DND-41 (cell line): ENCODE measurements at regions not wholly inside any gene's neighbourhood (a gene's known extent, or its start where the extent isn't known, plus 50 kb on each side); places are given as distances from the start of the nearest gene placed in this dataset.

ENCODE experiments used
- ATAC-seq: fragments of 200-7000 bp; cut with Tn5 transposase; 3 replicates; pipeline ENCODE4 v1.9.1; 2021; ENCODE audit warnings: low read depth; ENCODE audit not compliant: insufficient read depth
- DNase-seq: peaks from one replicate; pipeline ENCODE4 v3.0.0-alpha.2; 2020
- H2AFZ ChIP-seq: 2 replicates; pipeline ENCODE4 v1.6.0; 2012; ENCODE audit warnings: low read depth, low read length
- H3K27ac ChIP-seq: 2 replicates; pipeline ENCODE4 v1.5.1; 2012; ENCODE audit warnings: low read length, inconsistent platforms
- H3K27me3 ChIP-seq: fragments of 200-600 bp; sonication (generic); 2 replicates; pipeline ENCODE4 v1.6.0; 2012; ENCODE audit warnings: low read length, mild to moderate bottlenecking, inconsistent platforms; ENCODE audit not compliant: insufficient read depth, poor library complexity
- H3K36me3 ChIP-seq: 2 replicates; pipeline ENCODE4 v1.5.1; 2012; ENCODE audit warnings: low read length, inconsistent platforms; ENCODE audit not compliant: insufficient read depth
- H3K4me1 ChIP-seq: 2 replicates; pipeline ENCODE4 v1.5.1; 2012; ENCODE audit warnings: mild to moderate bottlenecking, low read length; ENCODE audit not compliant: insufficient read depth
- H3K4me2 ChIP-seq: 2 replicates; pipeline ENCODE4 v1.6.0; 2012; ENCODE audit warnings: mild to moderate bottlenecking, moderate library complexity, low read length, inconsistent platforms; ENCODE audit not compliant: insufficient read depth
- H3K4me3 ChIP-seq, 2 experiments: fragments of 200-600 bp in 1 of 2; shearing (Covaris generic) in 1 of 2; 2 replicates each; pipeline ENCODE4 v1.5.1; 2012 to 2016; ENCODE audit warnings: inconsistent platforms in 2 of 2, low read length in 2 of 2, mild to moderate bottlenecking in 2 of 2, low read depth in 1 of 2, moderate library complexity in 1 of 2
- H3K79me2 ChIP-seq: 2 replicates; pipeline ENCODE4 v1.6.0; 2012; ENCODE audit warnings: low read length, inconsistent platforms; ENCODE audit not compliant: insufficient read depth
- H3K9ac ChIP-seq: 2 replicates; pipeline ENCODE4 v1.6.0; 2012; ENCODE audit warnings: low read depth, mild to moderate bottlenecking, inconsistent platforms, low read length, moderate library complexity
- H3K9me3 ChIP-seq: 2 replicates; pipeline ENCODE4 v1.5.1; 2012; ENCODE audit warnings: low read length, moderate library complexity, mild to moderate bottlenecking, inconsistent platforms; ENCODE audit not compliant: insufficient read depth, severe bottlenecking
- H4K20me1 ChIP-seq: 2 replicates; pipeline ENCODE4 v1.6.0; 2012; ENCODE audit warnings: low read length; ENCODE audit not compliant: insufficient read depth
- EZH2 ChIP-seq: IDR thresholded peaks from 3 replicates; pipeline ENCODE4 v1.6.1; 2012; ENCODE audit warnings: borderline replicate concordance, low read depth, mild to moderate bottlenecking, moderate library complexity, low read length, inconsistent platforms; ENCODE audit not compliant: severe bottlenecking
- TF ChIP-seq, protein P1 (sequence below): IDR thresholded peaks from 2 replicates; pipeline ENCODE4 v1.5.1; 2012; ENCODE audit warnings: borderline replicate concordance, low read length, moderate library complexity, mild to moderate bottlenecking; ENCODE audit not compliant: poor library complexity, severe bottlenecking; ENCODE audit errors: extremely low read depth

DNA sequence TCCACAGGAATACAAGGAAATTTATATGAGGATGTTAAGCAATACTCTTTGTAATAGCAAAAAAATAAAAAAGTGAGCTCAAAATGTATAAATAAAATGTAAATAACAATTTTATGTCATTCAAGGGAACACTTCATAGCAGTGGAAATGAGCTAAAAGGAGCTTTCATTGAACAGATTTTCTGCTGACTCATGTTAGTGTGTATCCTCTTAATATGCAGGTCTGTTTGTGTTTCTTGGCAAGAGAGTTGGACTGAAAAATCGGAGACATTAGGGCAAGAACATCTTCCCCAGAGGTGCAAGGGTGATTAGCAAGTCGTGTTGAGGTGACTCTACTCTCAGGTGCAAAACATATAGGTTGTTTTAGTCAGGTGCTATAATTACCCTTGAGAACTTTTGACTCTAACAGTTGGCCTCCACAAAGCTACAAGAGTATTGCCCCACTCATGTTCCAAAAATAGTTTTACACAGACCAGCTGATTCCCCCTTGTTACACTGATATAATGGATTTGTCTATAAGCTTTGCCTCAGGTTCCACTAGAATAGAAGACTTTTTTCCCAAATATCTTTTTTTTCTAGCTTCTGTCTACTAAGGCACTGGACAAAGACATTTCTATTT lies 702.9 kb downstream of the TENT5A start:
- Histone ChIP-seq H3K27ac (no peak overlapping the region), H3K27me3 (no peaks in the 10 kb centered on the region), H2AFZ (no peak overlapping the region), H3K4me1 (no peaks in the 10 kb centered on the region), H3K9me3 (no peaks in the 10 kb centered on the region), H3K4me3 (no peak overlapping the region), H3K36me3 (no peaks in the 10 kb centered on the region), H3K9ac (no peak overlapping the region), H3K4me2 (no peak overlapping the region), H4K20me1 (no peaks in the 10 kb centered on the region), H3K79me2 (no peaks in the 10 kb centered on the region)
- TF ChIP-seq, protein P1, sequence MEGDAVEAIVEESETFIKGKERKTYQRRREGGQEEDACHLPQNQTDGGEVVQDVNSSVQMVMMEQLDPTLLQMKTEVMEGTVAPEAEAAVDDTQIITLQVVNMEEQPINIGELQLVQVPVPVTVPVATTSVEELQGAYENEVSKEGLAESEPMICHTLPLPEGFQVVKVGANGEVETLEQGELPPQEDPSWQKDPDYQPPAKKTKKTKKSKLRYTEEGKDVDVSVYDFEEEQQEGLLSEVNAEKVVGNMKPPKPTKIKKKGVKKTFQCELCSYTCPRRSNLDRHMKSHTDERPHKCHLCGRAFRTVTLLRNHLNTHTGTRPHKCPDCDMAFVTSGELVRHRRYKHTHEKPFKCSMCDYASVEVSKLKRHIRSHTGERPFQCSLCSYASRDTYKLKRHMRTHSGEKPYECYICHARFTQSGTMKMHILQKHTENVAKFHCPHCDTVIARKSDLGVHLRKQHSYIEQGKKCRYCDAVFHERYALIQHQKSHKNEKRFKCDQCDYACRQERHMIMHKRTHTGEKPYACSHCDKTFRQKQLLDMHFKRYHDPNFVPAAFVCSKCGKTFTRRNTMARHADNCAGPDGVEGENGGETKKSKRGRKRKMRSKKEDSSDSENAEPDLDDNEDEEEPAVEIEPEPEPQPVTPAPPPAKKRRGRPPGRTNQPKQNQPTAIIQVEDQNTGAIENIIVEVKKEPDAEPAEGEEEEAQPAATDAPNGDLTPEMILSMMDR = no peak
- no peak for TF ChIP-seq EZH2
- DNase-seq (no peak), ATAC-seq (no peak)

DNA sequence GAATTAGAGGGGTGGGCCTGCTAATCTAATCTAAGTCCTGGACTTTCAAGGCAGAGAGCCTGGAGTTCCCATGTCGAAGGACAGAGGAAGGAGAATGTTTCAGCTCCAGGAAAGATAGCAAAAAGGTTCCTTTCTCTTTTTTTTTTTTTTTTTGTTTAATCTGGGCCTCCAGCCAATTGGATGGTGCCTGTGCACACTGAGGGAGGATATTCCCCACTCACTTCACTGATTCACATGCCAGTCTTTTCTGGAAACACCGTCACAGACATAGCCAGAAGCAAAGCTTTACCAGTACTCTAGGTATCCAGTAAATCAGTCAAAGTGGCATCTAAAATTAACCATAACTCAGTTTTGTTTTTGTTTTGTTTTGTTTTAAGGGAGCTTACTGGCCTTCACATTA lies 721.1 kb downstream of the TENT5A start:
- no peaks in the 10 kb centered on the region for H3K27me3 ChIP-seq
- H3K4me2 ChIP-seq = no peak overlapping the region
- no peak overlapping the region for H3K4me3 ChIP-seq
- H3K79me2 ChIP-seq = no peaks in the 10 kb centered on the region
- peaks cover 3% of the 10 kb centered on the region for H3K9me3 ChIP-seq
- no peaks in the 10 kb centered on the region for H4K20me1 ChIP-seq
- no peak for DNase-seq
- no peak for ATAC-seq
- H3K9ac ChIP-seq = no peak overlapping the region
- no peaks in the 10 kb centered on the region for H3K4me1 ChIP-seq
- no peaks in the 10 kb centered on the region for H3K36me3 ChIP-seq
- TF ChIP-seq EZH2 = no peak
- TF ChIP-seq, protein P1 = no peak
- 0 out of 2 replicates have a peak overlapping the region, but pooled peaks have one; percentile 41 for H2AFZ ChIP-seq
- H3K27ac ChIP-seq = no peak overlapping the region

DNA sequence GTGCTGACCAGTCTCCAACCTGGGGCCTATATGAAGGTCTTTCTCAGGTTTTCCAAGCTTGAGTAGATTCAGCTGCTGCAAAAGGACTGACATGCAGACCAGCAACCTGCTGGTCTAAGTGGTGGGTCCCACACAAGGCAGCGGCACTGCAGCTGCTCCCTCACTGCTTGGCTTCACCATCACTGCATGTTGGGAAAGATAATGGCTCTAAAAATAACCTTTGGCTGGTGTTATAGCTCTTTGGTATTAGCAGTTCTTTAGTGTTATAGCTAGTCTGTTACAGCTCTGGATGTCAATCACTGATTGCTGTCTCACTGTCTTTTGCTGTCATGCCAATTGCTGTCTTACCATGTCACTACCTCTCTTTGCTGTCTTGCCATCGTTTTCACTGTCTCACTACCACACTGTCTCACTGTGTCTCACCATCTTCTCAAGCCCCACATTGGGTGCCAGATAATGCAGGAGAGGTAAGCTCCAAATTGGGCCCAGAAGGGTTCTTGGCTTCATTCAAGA lies 726.4 kb downstream of the TENT5A start:
- no peak overlapping the region for H3K4me2 ChIP-seq
- H2AFZ ChIP-seq = peak overlapping the region; percentile 41; the same call in 1 of the 2 replicates
- no peak overlapping the region for H3K4me3 ChIP-seq
- no peak for TF ChIP-seq EZH2
- TF ChIP-seq, protein P1 = no peak
- no peak overlapping the region for H3K9ac ChIP-seq
- H3K4me1 ChIP-seq = no peaks in the 10 kb centered on the region
- H3K27me3 ChIP-seq = no peaks in the 10 kb centered on the region
- no peaks in the 10 kb centered on the region for H3K79me2 ChIP-seq
- peaks cover 43% of the 10 kb centered on the region for H3K9me3 ChIP-seq
- ATAC-seq = no peak
- no peaks in the 10 kb centered on the region for H4K20me1 ChIP-seq
- no peak overlapping the region for H3K27ac ChIP-seq
- peaks cover 5% of the 10 kb centered on the region; the same call in 1 of the 2 replicates for H3K36me3 ChIP-seq
- DNase-seq = no peak
